Loucy (cell line): ENCODE measurements at regions not wholly inside any gene's neighbourhood (a gene's known extent, or its start where the extent isn't known, plus 50 kb on each side); places are given as distances from the start of the nearest gene placed in this dataset.

ENCODE experiments used
- H2AFZ ChIP-seq: fragments of 200-600 bp; sonication (generic); 2 replicates; pipeline ENCODE4 v1.6.0; 2016; ENCODE audit warnings: antibody characterized with exemption, mild to moderate bottlenecking, low read length, moderate library complexity
- H3F3A ChIP-seq: fragments of 200-600 bp; 2 replicates; pipeline ENCODE4 v1.6.0; 2016; ENCODE audit warnings: antibody characterized with exemption, low read depth, mild to moderate bottlenecking
- H3K27me3 ChIP-seq: fragments of 200-600 bp; sonication (generic); 2 replicates; pipeline ENCODE4 v1.6.1; 2014; ENCODE audit warnings: low read length, mild to moderate bottlenecking; ENCODE audit not compliant: insufficient read depth, poor library complexity, severe bottlenecking
- H3K36me3 ChIP-seq: fragments of 200-600 bp; sonication (generic); 2 replicates; pipeline ENCODE4 v1.6.1; 2016; ENCODE audit warnings: low read length; ENCODE audit not compliant: insufficient read depth
- H3K4me1 ChIP-seq: fragments of 200-600 bp; sonication (generic); 2 replicates; pipeline ENCODE4 v1.5.1; 2014; ENCODE audit warnings: low read length, mild to moderate bottlenecking; ENCODE audit not compliant: insufficient read depth, poor library complexity, severe bottlenecking
- H3K4me2 ChIP-seq: fragments of 200-600 bp; sonication (generic); 2 replicates; pipeline ENCODE4 v1.6.0; 2014; ENCODE audit warnings: antibody characterized with exemption, low read length, low read depth, mild to moderate bottlenecking; ENCODE audit not compliant: poor library complexity, severe bottlenecking
- H3K4me3 ChIP-seq: fragments of 200-600 bp; sonication (generic); 2 replicates; pipeline ENCODE4 v1.5.1; 2014; ENCODE audit warnings: low read length, mild to moderate bottlenecking, mixed read lengths; ENCODE audit not compliant: poor library complexity, severe bottlenecking
- H3K79me2 ChIP-seq: fragments of 200-600 bp; sonication (generic); 2 replicates; pipeline ENCODE4 v1.6.1; 2014; ENCODE audit warnings: low read length; ENCODE audit not compliant: insufficient read depth
- H3K9ac ChIP-seq: fragments of 200-600 bp; sonication (generic); 2 replicates; pipeline ENCODE4 v1.6.0; 2014; ENCODE audit warnings: mild to moderate bottlenecking, low read depth, low read length, moderate library complexity; ENCODE audit not compliant: poor library complexity, severe bottlenecking
- H3K9me2 ChIP-seq: fragments of 200-600 bp; sonication (generic); replicated peaks from 2 replicates; pipeline ENCODE4 v1.6.1; 2016; ENCODE audit warnings: low read depth, low read length, mixed read lengths
- H3K9me3 ChIP-seq: fragments of 200-600 bp; sonication (generic); 2 replicates; pipeline ENCODE4 v1.6.1; 2014; ENCODE audit warnings: mild to moderate bottlenecking, antibody characterized with exemption, low read length, low read depth; ENCODE audit not compliant: insufficient read depth
- H4K20me1 ChIP-seq: fragments of 200-600 bp; sonication (generic); 2 replicates; pipeline ENCODE4 v1.6.0; 2014; ENCODE audit warnings: antibody characterized with exemption, low read length, mild to moderate bottlenecking; ENCODE audit not compliant: insufficient read depth, poor library complexity, severe bottlenecking
- EZH2phosphoT487 ChIP-seq: fragments of 200-600 bp; IDR thresholded peaks from 2 replicates; pipeline ENCODE4 v1.6.1; 2018; ENCODE audit warnings: antibody characterized with exemption, mild to moderate bottlenecking, moderate library complexity, borderline replicate concordance
- TF ChIP-seq, protein P1 (sequence below): fragments of 200-600 bp; sonication (generic); conservative IDR thresholded peaks from 2 replicates; pipeline ENCODE4 v1.5.1; 2014; ENCODE audit warnings: mild to moderate bottlenecking, antibody characterized with exemption, low read length

DNA sequence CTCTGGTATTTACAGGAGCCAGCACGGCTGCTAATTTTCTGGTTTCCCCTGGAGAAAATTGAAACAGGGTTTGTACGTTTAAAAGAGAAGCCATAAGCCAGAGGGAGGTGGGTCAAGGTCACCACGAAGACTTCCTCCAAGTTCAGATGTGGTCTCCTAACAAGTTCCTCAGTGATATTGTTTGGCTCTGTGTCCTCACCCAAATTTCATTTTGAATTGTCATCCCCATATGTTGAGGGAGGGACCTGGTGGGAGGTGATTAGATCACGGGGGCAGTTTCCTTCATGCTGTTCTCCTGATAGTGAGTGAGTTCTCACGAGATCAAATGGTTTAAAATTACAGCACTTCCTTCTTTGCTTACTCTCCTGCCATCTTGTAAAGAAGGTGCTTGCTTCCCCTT is 295.4 kb upstream of the DAB1 start:
- Histone ChIP-seq H3K4me3 (peak overlapping the region; percentile 11), H3K36me3 (no peaks in the 10 kb centered on the region), H3K4me2 (peak overlapping the region; percentile 30)

DNA sequence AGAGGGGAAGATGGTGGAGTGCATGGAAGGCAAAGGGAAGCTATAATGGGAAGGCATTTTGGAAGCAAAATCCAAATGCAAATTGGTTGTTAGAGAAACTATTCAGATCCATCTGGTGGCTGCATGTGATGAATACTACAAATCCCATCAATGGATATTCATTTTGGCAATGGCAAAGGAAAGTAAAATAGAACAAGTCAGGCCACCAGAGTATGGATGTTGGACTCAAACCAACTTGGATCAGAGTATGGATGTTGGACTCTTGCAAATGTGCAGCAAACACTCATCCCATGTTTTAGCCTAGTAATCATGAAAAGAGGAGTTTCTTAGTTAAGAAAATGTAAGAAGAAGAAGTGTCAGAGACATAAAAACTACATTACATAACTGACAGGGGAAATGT is 289.6 kb upstream of the DAB1 start:
- H2AFZ ChIP-seq = no peak overlapping the region
- no peaks in the 10 kb centered on the region for H3F3A ChIP-seq
- no peaks in the 10 kb centered on the region for H3K36me3 ChIP-seq
- no peaks in the 10 kb centered on the region for H3K9me3 ChIP-seq
- no peaks in the 10 kb centered on the region for H3K27me3 ChIP-seq
- no peak for TF ChIP-seq EZH2phosphoT487
- TF ChIP-seq, protein P1, sequence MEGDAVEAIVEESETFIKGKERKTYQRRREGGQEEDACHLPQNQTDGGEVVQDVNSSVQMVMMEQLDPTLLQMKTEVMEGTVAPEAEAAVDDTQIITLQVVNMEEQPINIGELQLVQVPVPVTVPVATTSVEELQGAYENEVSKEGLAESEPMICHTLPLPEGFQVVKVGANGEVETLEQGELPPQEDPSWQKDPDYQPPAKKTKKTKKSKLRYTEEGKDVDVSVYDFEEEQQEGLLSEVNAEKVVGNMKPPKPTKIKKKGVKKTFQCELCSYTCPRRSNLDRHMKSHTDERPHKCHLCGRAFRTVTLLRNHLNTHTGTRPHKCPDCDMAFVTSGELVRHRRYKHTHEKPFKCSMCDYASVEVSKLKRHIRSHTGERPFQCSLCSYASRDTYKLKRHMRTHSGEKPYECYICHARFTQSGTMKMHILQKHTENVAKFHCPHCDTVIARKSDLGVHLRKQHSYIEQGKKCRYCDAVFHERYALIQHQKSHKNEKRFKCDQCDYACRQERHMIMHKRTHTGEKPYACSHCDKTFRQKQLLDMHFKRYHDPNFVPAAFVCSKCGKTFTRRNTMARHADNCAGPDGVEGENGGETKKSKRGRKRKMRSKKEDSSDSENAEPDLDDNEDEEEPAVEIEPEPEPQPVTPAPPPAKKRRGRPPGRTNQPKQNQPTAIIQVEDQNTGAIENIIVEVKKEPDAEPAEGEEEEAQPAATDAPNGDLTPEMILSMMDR = no peak
- no peaks in the 10 kb centered on the region for H4K20me1 ChIP-seq
- H3K4me2 ChIP-seq = no peak overlapping the region
- no peaks in the 10 kb centered on the region for H3K79me2 ChIP-seq
- peaks cover 21% of the 10 kb centered on the region for H3K4me1 ChIP-seq
- H3K4me3 ChIP-seq = no peak overlapping the region
- no peaks in the 10 kb centered on the region for H3K9me2 ChIP-seq
- H3K9ac ChIP-seq = no peak overlapping the region

More for the DNA sequence above, 295.4 kb upstream of the DAB1 start:
- peaks cover 19% of the 10 kb centered on the region for H3K4me1 ChIP-seq
- no peaks in the 10 kb centered on the region for H3K79me2 ChIP-seq
- H3K27me3 ChIP-seq = no peaks in the 10 kb centered on the region
- no peaks in the 10 kb centered on the region for H3K9me3 ChIP-seq
- no peaks in the 10 kb centered on the region for H4K20me1 ChIP-seq
- TF ChIP-seq EZH2phosphoT487 = no peak
- TF ChIP-seq, protein P1 = no peak
- no peaks in the 10 kb centered on the region for H3F3A ChIP-seq
- H3K9ac ChIP-seq = no peak overlapping the region
- peak overlapping the region; percentile 54 for H2AFZ ChIP-seq
- H3K9me2 ChIP-seq = no peaks in the 10 kb centered on the region

DNA sequence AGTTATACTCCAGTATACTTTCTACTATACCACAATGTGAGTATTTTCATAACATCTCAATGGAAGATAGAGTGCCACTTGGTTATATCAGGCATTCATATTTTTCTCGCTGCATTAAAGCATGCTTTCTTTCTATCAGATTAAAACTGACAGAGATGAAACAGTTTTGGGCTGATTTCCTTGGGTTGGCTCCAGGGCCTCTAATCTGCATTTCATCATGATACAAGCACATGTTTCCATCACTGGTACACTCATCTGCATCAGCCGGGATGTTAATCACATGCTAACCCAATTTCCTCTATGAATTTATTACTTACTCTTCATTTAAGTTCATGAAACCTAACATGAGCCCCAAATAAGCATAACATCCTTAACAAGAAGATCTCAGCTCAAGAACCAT is 289.0 kb upstream of the DAB1 start:
- TF ChIP-seq, protein P1 = no peak
- no peak for TF ChIP-seq EZH2phosphoT487
- no peaks in the 10 kb centered on the region for H3K9me3 ChIP-seq

More for the DNA sequence above, 289.0 kb upstream of the DAB1 start:
- no peaks in the 10 kb centered on the region for H3K79me2 ChIP-seq
- H3K4me1 ChIP-seq = peaks cover 21% of the 10 kb centered on the region
- no peak overlapping the region for H3K9ac ChIP-seq
- H2AFZ ChIP-seq = no peak overlapping the region
- H3K36me3 ChIP-seq = no peaks in the 10 kb centered on the region
- H3K4me2 ChIP-seq = no peak overlapping the region
- no peak overlapping the region for H3K4me3 ChIP-seq
- no peaks in the 10 kb centered on the region for H3F3A ChIP-seq
- H3K27me3 ChIP-seq = no peaks in the 10 kb centered on the region
- H3K9me2 ChIP-seq = no peaks in the 10 kb centered on the region
- no peaks in the 10 kb centered on the region for H4K20me1 ChIP-seq
